Dermis blood vessel endothelial cell (primary cell): ENCODE measurements at regions not wholly inside any gene's neighbourhood (a gene's known extent, or its start where the extent isn't known, plus 50 kb on each side); places are given as distances from the start of the nearest gene placed in this dataset.
"Not testable (repeated sequence)": the region's sequence is repeated elsewhere in the genome, so short reads cannot be mapped to it uniquely, and the experiment has no call there.

Experiments used
- DNase-seq: peaks from one replicate; pipeline ENCODE4 v3.0.0; 2010

DNA sequence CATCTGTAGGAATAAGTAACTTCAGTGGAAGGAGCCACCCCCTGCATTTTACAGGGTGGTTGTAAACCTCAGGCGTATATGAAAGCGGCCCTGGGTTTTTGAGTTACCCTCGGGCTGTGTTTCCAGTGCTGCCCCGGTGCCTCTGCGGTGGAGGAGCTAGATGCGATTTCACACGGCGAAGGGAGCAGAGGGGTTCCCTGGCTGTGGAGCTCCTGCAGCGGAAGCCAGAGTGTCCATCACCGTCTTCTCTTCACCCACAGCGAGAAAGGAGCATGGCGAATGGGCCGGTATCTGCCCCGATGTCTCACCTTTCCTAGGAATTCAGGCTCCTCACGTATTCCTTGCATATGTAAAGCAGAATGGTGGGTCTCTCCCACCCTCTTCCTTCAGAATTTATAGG lies 253.6 kb downstream of the THBS2 start:
- DNase-seq = no peak

DNA sequence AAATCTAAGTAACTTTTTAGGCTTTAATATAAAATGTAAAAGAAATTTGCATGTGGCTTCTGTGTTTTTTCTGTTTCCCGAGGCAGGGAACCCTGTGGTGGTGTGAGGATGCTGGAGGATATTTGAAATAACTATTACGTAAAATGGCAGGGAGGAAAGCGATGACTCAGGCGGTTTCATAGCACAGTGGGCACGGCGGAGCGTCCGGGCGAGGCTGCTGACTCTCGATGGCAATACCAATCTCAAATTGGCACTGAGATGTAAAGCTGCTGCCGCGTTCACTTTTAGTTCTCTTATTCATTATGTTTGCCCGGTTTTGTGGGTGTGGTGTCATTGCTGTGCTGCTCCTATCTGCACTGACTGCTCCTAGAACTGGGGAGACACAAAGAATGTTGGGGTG lies 254.3 kb downstream of the THBS2 start:
- no peak for DNase-seq

DNA sequence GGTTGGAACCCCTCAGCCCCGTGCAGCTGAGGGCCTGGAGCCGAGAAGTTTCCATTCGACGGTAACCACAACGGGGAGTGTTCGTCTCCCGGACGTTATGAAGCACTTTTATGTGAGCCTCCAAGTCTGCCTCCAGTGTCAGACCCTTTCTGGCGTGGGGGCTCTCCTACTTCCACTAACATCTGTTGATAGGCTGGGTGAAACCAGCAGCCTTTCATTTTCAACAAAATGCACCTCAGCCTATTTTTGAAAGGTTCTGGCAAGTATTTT lies 257.4 kb downstream of the THBS2 start:
- DNase-seq = no peak

DNA sequence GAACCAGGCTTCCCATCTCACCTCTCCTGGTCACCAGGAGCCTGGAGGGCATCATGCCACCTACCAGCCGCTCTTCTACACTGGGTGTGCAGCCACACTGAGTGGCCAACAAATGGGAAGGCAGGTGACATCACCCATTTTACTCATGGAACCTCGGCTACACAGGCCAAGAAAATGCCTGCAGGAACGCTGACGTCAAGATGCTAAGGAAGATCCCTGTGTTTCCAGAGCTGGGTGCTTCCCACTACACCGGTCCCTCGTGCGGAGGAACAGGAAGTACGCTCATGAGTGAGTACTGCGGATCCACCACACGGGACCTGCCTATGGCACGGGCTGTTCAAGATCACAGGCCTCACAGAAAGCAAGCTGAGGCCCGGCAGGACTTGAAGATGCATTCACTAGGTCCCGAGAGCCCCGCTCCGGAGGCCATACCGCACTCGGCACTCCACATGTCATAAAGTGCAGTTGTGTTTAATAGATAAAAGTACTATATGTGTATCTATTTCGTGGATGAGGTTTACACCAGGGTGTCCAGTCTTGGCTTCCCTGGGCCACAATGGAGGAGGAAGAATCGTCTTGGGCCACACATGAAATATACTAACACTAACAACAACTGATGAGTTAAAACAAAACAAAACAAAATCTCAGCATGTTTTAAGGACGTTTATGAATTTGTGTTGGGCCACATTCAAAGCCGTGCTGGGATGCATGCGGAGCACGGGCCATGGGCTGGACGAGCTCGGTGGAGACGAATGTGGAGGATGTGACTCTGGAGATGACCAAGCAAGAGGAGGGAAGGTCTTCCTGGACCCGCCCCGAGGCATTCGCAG lies 257.9 kb downstream of the THBS2 start:
- DNase-seq = no peak

DNA sequence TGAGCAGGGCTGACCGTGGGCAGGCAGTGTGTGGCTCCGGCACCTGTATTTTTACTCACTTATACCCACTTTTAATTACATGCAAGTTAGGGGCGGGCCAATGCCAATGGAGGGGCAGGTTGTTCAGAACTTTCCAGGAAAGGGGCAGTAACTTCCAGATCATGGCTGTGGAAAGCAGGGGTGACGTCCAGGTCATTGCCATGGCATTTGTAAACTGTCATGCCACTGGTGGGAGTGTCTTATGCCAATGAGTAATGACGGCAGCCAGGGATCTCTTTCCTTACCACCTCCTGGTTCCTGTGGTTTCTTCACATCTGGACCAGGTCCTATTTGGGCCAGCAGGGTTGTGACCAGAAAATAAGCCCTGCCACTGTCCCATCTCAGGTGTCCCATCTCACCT lies 258.7 kb downstream of the THBS2 start:
- DNase-seq = no peak

DNA sequence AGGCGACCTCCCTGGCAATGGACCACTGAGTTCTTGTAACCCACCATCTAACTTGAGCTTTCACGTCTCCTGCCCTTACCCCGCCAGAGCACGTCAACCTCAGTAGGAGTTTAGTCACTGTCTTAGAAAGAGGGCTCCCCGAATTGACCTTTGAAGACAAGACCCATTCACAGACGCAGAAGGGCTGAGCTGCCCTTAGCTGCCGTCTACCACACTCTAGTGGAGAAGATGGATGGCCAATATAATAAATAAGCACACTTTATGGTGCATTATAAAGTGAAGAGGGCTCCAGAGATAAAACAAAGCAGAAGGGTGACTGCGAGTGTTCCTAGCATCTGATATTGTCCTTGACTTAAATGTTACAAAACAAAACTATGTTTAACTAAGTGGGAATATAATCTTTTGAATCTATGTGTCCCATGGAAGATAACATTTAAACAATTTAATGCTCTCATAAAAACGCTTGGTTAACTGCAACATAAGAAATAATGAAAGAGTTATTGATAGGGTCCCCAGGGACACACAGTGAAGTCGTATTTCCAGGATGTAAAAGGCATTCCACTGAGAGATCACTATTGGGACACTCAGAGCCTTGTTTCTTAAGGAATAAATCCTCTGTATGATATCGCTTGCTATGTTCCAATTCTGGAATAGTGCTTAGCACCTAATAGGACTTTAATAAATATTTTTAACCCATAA lies 261.1 kb downstream of the THBS2 start:
- DNase-seq = no peak

DNA sequence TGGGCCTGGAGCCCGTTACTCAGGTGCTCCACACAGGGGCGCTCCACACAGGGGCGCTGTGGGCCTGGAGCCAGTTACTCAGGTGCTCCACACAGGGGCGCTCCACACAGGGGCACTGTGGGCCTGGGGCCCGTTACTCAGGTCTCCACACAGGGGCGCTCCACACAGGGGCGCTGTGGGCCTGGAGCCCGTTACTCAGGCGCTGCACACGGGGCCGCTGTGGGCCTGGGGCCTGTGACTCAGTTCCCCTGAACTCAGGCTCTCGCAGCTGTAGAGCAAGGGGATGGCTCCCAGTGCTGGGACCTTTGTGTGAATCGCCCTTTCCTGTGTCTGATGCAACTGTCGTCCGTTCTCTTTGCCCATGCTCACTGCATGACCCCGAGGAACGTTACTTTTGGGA lies 262.0 kb downstream of the THBS2 start:
- not testable (repeated sequence) for DNase-seq

DNA sequence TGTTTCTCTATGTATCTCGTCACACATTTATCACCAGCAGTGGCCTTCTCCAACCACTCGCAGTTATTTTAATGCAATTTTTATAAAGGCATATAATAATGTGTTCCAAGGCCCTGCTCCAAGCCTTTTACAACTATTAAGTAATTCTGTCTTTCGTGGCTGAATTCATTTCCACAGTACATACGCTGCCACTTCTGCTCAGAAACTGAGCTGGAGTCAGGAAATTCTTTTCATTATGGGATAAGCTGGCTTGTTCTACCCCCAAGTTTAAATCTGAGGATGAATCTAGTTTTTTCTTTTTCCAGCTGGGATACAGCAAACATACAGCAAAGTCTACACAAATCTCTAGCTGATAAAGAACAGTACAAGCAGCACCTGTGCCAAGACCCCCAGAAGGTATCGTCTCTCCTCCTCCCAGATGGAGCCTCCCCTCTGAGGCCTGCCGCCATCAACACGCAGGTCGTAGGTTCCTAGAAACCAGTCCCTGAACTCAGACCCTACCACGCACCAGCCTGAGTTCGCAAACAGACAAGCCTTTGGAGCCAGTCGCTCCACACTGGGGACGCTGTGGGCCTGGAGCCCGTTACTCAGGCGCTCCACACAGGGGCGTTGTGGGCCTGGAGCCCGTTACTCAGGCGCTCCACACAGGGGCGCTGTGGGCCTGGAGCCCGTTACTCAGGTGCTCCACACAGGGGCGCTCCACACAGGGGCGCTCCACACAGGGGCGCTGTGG lies 263.5 kb downstream of the THBS2 start:
- no peak for DNase-seq

DNA sequence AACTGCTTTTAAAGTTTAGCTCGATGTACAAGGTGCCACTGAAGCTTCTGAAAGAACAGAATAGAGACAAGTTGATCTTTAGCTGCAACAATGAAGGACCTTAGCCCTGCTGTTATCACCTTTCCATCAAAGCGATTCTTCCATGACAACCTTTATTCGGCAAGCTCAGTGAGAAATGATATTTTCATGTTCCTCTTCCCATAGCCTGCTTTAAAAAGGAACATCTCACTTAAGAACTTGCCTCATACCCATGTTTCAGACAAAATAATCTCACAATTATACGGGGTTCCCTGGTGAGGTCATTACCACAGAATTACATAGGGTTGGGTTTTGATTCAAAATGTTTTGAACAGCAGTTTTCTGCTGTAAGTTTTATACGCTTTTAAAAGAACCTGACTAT lies 264.2 kb downstream of the THBS2 start:
- DNase-seq = no peak

DNA sequence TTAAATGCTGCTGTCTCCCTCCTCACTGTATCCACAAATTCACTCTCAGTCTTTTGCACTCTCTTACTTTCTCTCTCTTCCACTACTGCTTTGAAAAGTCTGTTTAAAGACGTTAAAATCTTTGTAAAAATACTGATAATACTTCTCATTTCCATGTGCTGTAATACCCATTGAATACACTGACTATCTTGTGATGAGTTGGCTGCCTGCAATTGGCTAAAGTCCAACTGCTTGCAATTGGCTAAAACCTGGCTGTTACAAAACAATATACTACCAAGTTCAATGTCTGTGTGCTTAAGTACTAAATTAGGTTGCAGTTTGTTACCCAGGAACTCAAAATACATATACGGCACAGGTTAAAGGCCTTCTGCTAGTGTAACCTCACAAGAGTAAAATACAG lies 264.8 kb downstream of the THBS2 start:
- DNase-seq = no peak

DNA sequence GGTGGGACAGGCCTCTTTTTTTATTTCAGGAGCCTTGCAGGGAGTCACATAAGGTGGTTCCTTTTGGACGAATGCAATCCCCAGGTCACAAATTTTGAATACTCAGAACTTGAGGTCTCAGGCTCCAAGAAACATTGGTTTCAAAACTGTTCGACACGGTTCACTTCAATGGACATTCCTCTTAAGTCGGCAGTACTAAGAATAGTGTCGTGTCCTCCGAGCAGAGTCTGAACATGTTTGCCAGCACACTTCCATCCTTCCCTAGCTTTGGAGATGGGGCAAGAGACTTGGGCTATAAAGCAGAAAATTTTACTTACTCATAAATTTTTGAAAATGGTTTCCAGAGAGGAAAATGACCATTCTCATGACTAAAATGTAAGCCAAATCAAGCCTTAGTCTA lies 265.4 kb downstream of the THBS2 start:
- no peak for DNase-seq

DNA sequence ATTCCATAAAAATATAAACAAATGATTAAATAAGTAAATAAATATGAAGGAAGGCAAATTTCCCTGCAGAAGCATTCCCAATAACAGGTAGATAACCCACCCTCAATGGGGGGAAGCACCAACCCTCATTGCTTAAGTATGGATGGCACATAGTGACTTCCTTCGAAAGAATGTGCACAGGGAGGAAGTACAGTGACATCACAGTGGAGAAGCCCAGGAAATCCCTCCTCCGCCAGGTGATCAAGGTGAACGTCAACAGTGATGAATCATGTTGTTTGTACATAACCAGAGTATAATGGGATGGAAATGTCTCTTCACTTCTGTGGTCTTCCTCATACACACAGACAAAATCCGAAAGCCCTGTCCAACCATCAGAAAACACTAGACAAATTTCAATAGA lies 267.9 kb downstream of the THBS2 start:
- DNase-seq = no peak

DNA sequence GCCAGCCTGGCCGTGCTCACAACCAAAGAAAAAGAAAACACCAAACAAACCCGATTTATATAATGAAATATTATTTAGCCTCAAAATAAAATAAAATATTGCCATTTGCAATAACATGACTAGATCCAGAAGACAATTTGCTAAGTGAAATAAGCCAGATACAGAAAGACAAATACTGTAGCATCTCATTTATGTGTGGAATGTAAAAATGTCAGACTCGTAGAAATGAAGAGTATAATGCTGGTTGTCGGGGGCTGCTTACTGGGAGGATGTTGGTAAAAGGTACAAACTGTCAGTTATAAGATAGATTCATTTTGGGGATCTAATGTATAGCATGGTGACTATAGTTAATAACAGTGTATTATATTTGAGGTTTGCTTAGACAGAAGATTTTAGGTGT lies 269.7 kb downstream of the THBS2 start:
- no peak for DNase-seq

DNA sequence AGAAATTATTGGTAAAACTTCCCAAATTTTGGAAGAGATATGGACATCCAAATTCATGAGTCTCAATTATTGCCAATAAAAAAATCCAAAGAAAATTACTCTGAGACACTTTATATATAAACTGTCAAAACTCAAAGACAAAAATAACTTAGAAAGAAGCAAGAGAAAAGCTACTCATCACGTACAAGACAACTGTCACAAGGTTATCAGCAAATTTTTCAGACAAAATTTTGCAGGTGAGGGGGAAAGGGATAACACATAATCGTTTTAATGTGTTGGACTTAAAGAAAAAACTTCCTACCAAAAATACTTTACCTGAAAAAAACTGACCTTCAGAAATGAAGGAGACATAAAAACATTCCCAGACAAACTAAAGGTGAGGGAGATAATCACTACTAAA lies 272.5 kb downstream of the THBS2 start:
- no peak for DNase-seq

DNA sequence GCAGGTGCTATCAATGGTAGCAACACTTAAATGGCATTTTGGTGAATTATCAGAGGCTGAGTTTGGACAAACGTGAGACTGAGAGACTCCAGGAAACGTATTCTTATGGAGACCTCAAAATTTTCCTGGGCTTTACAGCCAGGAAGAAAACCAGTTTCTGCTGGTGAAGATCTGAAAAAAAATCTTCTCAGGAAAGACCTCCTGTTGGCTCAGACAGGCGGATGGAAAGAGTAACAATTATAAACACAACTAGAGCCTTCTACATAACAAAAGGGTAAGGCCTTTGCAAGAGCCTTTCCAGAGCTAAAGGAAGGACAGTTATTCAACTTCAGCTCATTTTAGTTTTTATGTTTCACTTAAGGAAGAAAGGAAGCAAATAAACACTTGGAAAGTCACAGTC lies 274.4 kb downstream of the THBS2 start:
- DNase-seq = no peak

DNA sequence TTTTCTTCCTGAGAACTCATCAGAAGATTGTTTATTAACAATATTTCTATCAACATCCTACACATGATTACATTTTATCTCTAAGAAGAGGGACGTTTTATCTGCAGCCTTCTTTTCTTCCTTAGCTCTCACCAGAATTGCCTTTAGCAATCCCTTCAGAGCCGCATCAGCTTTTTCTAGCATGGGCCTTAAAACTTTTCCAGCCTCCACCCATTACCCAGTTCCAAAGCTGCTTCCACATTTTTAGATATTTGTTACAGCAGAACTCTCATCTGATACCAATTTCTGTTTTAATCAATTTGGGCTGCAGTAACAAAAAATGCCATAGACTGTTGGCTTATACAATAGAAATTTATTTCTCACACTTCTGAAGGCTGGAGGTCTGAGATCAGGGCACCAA lies 281.5 kb downstream of the THBS2 start:
- DNase-seq = no peak

DNA sequence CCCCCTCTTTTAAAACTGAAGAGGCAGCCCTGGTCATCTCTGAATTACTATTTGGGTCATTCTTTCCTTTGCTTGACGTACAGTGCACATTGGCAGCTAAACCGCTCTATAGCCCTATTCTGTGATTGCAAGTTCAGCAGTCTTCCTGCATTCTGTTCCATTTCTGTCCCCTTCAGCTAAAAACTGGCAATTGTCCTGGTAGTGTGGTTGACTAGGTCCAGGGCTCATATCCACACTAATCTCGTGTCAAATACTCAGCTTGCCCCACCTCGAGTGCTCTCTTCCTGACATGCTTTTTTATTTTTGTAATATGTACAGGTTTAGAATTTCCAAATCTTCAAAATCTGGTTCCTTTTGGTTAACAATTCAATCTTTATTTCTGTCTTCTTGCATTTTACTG lies 282.1 kb downstream of the THBS2 start:
- no peak for DNase-seq

DNA sequence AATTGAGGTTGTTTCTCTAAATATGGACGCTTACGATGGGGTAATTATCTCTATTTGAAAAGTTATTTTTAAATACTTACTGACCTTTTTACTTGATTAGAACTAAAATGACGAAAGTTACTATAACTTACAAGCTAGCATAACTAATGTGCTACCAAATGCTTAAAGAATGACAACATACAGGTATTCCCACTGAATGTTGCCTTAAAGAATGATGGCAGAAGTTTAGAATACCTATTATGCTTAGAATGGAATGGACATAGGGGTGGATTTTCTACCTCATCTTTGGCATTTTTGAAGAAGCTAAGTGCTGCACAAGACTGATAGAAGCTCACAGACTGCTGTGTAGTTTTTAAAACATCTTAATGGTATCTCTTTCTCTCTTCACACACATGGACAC lies 284.8 kb downstream of the THBS2 start:
- DNase-seq = no peak

DNA sequence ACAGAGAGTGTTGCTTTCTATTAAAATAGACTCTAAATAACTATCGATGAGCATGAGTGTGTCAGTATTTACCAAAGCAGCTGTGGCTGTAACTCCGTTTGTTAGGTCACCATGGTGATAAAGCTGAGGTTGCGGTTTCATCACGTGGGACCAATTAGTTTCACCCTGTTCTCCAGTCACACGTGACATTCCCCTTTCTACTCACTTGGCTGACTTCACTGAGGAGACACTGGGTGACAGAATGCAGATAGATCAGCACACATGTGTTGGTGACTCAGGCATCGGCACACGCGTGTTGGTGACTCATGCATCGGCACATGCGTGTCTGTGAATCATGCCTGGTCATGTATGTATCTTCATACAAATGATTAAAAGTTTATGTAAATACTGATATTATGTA lies 285.4 kb downstream of the THBS2 start:
- DNase-seq = no peak

DNA sequence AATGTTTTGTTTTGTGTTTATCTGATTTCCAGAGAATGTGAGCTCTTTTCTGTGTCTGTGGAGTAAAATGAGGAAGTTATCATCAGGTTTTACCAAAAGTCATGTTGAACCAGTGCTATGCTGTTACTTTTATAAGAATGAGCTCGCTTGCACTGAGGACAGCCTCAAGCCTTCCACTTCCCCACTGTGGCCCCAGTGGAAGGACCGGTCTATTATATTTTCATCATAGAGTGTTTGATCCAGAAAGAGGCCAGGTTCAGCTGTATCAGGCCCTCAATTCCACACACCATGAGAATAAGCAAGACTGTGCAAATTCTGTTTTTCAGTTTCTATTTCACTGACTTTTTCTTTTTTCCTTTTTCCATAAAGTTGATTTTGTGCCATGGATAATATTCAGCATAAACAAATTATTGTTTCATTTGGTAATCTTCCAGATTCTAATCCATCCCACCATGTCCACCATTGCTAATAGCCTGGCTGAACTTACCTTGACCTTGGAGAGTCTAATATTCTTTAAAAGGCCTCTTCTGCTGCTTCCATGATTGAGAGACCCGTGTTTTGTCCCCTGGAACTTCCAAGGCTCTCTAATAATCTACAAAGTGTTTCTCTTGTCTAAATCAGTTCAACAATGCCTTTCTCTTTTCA lies 286.2 kb downstream of the THBS2 start:
- no peak for DNase-seq

DNA sequence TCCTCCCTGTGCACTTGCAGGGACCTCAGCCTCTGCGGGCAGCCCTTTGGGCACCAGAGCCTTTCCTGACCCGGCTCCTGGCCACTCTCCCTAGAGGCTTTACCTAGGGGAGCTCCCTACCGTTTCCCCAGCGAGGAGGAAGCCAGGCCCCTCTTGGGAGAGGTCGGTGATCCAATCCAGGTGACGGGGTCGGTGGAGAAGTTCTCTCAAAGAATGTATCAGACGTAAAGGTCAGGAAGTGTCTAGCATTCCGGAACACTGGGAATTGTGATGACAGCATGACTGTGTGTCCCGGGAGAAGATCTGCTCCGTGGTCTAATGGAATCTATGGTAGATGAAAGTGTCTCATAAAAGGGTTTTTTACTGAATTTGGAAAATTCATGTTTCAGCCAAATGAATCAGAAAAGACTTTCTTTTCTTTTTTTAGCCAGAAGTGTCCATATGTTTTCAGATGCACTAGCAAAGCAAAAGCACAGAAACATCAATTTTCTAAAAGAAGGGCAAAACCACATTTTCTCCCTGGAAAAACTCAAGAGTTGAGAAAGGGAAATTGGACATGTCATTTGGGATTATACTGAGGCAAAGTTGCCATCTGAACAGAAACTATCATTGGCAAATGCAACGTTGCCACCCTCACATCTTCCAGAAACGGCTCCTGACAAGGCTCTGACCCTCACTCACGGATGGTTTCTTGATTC lies 289.4 kb downstream of the THBS2 start:
- no peak for DNase-seq

DNA sequence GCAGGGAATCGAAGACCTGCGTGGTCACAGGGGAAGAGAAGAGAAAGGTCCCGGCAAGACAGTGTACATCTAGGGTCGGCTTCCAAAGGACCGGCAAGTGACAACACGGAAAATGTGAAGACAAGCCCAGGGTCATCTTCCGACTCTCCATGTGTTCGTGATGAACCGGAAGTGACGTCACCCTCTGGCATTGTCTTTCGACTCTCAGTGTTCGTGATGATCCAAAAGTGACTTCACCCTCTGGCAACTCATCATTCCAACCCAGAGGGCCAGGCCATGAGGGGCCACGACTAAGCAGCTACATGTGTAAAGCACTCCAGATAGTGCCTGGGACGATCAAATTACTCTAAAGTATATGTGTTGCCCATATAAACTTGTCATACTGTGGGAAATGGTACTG lies 290.8 kb downstream of the THBS2 start:
- no peak for DNase-seq

DNA sequence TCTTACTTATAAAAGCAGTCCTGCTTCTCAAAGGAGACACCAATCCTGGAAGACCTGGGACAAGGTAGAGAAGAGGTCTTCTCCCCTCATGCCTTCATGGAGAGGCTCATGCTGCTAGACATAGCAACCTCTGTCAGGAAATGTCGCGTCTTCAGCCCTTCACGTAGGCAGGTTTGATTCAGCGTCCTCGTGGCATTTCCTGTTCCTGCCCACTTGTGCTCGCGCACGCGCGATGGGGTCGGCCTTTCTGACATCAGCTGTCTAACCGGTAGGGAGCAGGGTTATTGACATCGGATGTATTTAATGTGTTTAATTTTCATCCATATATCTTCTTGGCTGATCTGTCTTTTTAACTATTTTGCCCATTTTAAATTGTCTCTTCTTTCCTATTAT lies 292.4 kb downstream of the THBS2 start:
- no peak for DNase-seq
